Activated T-cell treated with anti-CD3 and anti-CD28 coated beads for 1 hour (primary cell): ENCODE measurements at regions not wholly inside any gene's neighbourhood (a gene's known extent, or its start where the extent isn't known, plus 50 kb on each side); places are given as distances from the start of the nearest gene placed in this dataset.

Experiments used
- DNase-seq: peaks from one replicate; pipeline ENCODE4 v3.0.0-alpha.2; 2020; ENCODE audit warnings: low read depth

- no peak for DNase-seq
Observed at GRCh38 chr6:4294636-4295035, 159.3 kb upstream of the ECI2 start.

GRCh38 chr6:4291453-4292403 is 156.4 kb upstream of the ECI2 start:
- DNase-seq, result no peak

GRCh38 chr6:4289770-4290320 is 154.5 kb upstream of the ECI2 start:
- DNase-seq, result no peak

GRCh38 chr6:4287811-4288244 is 152.5 kb upstream of the ECI2 start:
- DNase-seq, result no peak

- no peak for DNase-seq
Observed at GRCh38 chr6:4287372-4287771, 152.0 kb upstream of the ECI2 start.

GRCh38 chr6:4282926-4283325 is 147.6 kb upstream of the ECI2 start:
- no peak for DNase-seq

GRCh38 chr6:4281341-4282293 is 146.2 kb upstream of the ECI2 start:
- no peak for DNase-seq

- DNase-seq, result no peak
Observed at GRCh38 chr6:4280707-4281106, 145.3 kb upstream of the ECI2 start.

GRCh38 chr6:4280031-4280430 is 144.7 kb upstream of the ECI2 start:
- DNase-seq, result no peak

GRCh38 chr6:4274382-4275082 is 139.2 kb upstream of the ECI2 start:
- DNase-seq, result no peak

GRCh38 chr6:4272996-4273395 is 137.6 kb upstream of the ECI2 start:
- no peak for DNase-seq

- no peak for DNase-seq
Observed at GRCh38 chr6:4271761-4272470, 136.5 kb upstream of the ECI2 start.

- DNase-seq, result no peak
Observed at GRCh38 chr6:4270776-4271175, 135.4 kb upstream of the ECI2 start.

- no peak for DNase-seq
Observed at GRCh38 chr6:4270001-4270400, 134.6 kb upstream of the ECI2 start.

- DNase-seq, result no peak
Observed at GRCh38 chr6:4268171-4268570, 132.8 kb upstream of the ECI2 start.

- no peak for DNase-seq
Observed at GRCh38 chr6:4265740-4266139, 130.4 kb upstream of the ECI2 start.

- DNase-seq, result no peak
Observed at GRCh38 chr6:4264601-4265000, 129.2 kb upstream of the ECI2 start.

- DNase-seq, result no peak
Observed at GRCh38 chr6:4264081-4264480, 128.7 kb upstream of the ECI2 start.

GRCh38 chr6:4262526-4262925 is 127.2 kb upstream of the ECI2 start:
- no peak for DNase-seq

GRCh38 chr6:4259391-4259790 is 124.0 kb upstream of the ECI2 start:
- DNase-seq, result no peak

GRCh38 chr6:4258733-4259132 is 123.4 kb upstream of the ECI2 start:
- DNase-seq, result no peak
